VCaP (cell line): ENCODE measurements at regions not wholly inside any gene's neighbourhood (a gene's known extent, or its start where the extent isn't known, plus 50 kb on each side); places are given as distances from the start of the nearest gene placed in this dataset.

ENCODE experiments used
- H3K27ac ChIP-seq: fragments of 450-650 bp; 2 replicates; pipeline ENCODE4 v1.5.1; 2017
- CTCF ChIP-seq: fragments of 450-650 bp; conservative IDR thresholded peaks from 2 replicates; pipeline ENCODE4 v1.5.1; 2017; ENCODE audit warnings: mild to moderate bottlenecking, moderate library complexity

GRCh38 chr5:143985832-143986515 lies 174.0 kb downstream of the HMHB1 start:
- no peak for TF ChIP-seq CTCF
- no peak overlapping the region for H3K27ac ChIP-seq

GRCh38 chr5:143986516-143987212 lies 174.7 kb downstream of the HMHB1 start:
- no peak for TF ChIP-seq CTCF
- H3K27ac ChIP-seq = no peak overlapping the region

GRCh38 chr5:143987264-143987663 lies 175.3 kb downstream of the HMHB1 start:
- H3K27ac ChIP-seq = no peak overlapping the region
- TF ChIP-seq CTCF = no peak

- H3K27ac ChIP-seq = no peak overlapping the region
- no peak for TF ChIP-seq CTCF
Measured at GRCh38 chr5:143987751-143988560, 176.0 kb downstream of the HMHB1 start.

GRCh38 chr5:143992496-143992895 lies 178.0 kb downstream of the YIPF5 start:
- no peak overlapping the region for H3K27ac ChIP-seq
- TF ChIP-seq CTCF = no peak

- H3K27ac ChIP-seq = no peak overlapping the region
- no peak for TF ChIP-seq CTCF
Measured at GRCh38 chr5:144002876-144003275, 167.6 kb downstream of the YIPF5 start.

- TF ChIP-seq CTCF = no peak
- H3K27ac ChIP-seq = no peak overlapping the region
Measured at GRCh38 chr5:144003636-144004035, 166.8 kb downstream of the YIPF5 start.
